ENCODE measurements at regions not wholly inside any gene's neighbourhood (a gene's known extent, or its start where the extent isn't known, plus 50 kb on each side); places are given as distances from the start of the nearest gene placed in this dataset.

DNA sequence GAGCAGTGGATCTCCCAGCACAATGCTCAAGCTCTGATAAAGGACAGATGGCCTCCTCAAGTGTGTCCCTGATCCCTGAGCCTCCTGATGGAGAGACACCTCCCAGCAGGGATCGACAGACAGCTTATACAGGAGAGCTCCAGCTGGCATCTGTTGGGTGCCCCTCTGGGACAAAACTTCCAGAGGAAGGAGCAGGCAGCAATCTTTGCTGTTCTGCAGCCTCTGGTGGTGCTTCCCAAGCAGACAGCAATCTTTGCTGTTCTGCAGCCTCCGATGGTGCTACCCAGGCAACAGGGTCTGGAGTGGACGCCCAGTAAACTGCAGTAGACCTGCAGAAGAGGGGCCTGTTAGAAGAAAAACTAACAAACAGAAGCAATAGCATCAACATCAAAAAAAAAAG is 349.3 kb upstream of the SPRY2 start:
- Histone ChIP-seq H3K27ac (ENCODE audit: insufficient read depth, low read depth, low read length) (no peak overlapping the region), H3K36me3 (ENCODE audit: control insufficient read depth in 2 of 2, extremely low read depth in 1 of 2, insufficient read depth in 2 of 2, low read length in 2 of 2) (no peaks in the 10 kb centered on the region), H3K4me3 (replicated peaks in 1 of 3; ENCODE audit: insufficient read depth in 1 of 3, low read depth in 1 of 3, low read length in 3 of 3) (no peak overlapping the region), H2AFZ (ENCODE audit: low read depth, low read length) (no peak overlapping the region), H3K4me2 (ENCODE audit: insufficient read depth, low read length) (no peak overlapping the region), H3K27me3 (ENCODE audit: control insufficient read depth in 2 of 2, insufficient read depth in 2 of 2, low read length in 2 of 2) (no peaks in the 10 kb centered on the region), H3K9me3 (replicated peaks; ENCODE audit: control insufficient read depth, insufficient read depth, low read length) (no peaks in the 10 kb centered on the region), H3K4me1 (ENCODE audit: control insufficient read depth, extremely low read depth, insufficient read depth, low read length) (no peaks in the 10 kb centered on the region), H3K9me1 (replicated peaks; ENCODE audit: control insufficient read depth, extremely low read depth, insufficient read depth, low read length) (no peaks in the 10 kb centered on the region), H3K79me2 (ENCODE audit: control insufficient read depth, insufficient read depth, low read length) (no peaks in the 10 kb centered on the region), H3K9ac (replicated peaks; ENCODE audit: extremely low read depth, insufficient read depth, low read length) (no peak overlapping the region), H4K20me1 (replicated peaks; ENCODE audit: control insufficient read depth, extremely low read depth, insufficient read depth, low read length) (no peaks in the 10 kb centered on the region)
- ChIA-PET POLR2A (no interaction called here), CTCF (no interaction called here)
- BruUV-seq (replicated peaks) = no TSS peak
- TF ChIP-seq JUN (IDR thresholded peaks at IDR 0.05; ENCODE audit: borderline replicate concordance, insufficient read depth, insufficient read length, low read depth) (no peak), POLR2A (IDR thresholded peaks at IDR 0.05; ENCODE audit: low read depth, low read length) (no peak), FOS (IDR thresholded peaks at IDR 0.05; ENCODE audit: borderline replicate concordance, insufficient read depth, low read length) (no peak), POLR2AphosphoS5 (IDR thresholded peaks at IDR 0.05; ENCODE audit: insufficient read depth, low read depth, low read length) (no peak), EZH2 (IDR thresholded peaks at IDR 0.05; ENCODE audit: borderline replicate concordance, low read depth, low read length, severe bottlenecking) (no peak), GATA2 (IDR thresholded peaks at IDR 0.05; ENCODE audit: insufficient read depth, insufficient read length, low read depth, low read length) (no peak), MYC (IDR thresholded peaks at IDR 0.05; ENCODE audit: low read depth, low read length) (no peak)
- TF ChIP-seq, protein P1, sequence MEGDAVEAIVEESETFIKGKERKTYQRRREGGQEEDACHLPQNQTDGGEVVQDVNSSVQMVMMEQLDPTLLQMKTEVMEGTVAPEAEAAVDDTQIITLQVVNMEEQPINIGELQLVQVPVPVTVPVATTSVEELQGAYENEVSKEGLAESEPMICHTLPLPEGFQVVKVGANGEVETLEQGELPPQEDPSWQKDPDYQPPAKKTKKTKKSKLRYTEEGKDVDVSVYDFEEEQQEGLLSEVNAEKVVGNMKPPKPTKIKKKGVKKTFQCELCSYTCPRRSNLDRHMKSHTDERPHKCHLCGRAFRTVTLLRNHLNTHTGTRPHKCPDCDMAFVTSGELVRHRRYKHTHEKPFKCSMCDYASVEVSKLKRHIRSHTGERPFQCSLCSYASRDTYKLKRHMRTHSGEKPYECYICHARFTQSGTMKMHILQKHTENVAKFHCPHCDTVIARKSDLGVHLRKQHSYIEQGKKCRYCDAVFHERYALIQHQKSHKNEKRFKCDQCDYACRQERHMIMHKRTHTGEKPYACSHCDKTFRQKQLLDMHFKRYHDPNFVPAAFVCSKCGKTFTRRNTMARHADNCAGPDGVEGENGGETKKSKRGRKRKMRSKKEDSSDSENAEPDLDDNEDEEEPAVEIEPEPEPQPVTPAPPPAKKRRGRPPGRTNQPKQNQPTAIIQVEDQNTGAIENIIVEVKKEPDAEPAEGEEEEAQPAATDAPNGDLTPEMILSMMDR (IDR thresholded peaks at IDR 0.05; ENCODE audit: extremely low read depth in 1 of 2, insufficient read depth in 1 of 2, low read depth in 1 of 2, low read length in 2 of 2) = no peak
- TF ChIP-seq, protein P2, sequence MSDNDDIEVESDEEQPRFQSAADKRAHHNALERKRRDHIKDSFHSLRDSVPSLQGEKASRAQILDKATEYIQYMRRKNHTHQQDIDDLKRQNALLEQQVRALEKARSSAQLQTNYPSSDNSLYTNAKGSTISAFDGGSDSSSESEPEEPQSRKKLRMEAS (IDR thresholded peaks at IDR 0.05; ENCODE audit: insufficient read depth, insufficient read length) = no peak
- DNase-seq (ENCODE audit: low read depth, low spot score) (no peak), FAIRE-seq (no peak)
- dilution Hi-C loops (cut with MboI; ENCODE audit: extremely low pct_ligation_motif_present, low sequenced_read_pairs) (no loop called here), intact Hi-C loops (cut with micrococcal nuclease) (no loop called here)

All from endothelial cell of umbilical vein (primary cell).